HepG2 (cell line): ENCODE measurements at regions not wholly inside any gene's neighbourhood (a gene's known extent, or its start where the extent isn't known, plus 50 kb on each side); places are given as distances from the start of the nearest gene placed in this dataset.
A peak's percentile ranks its signal among the peaks of the same experiment; 100 is the strongest.

ENCODE experiments used
- ATAC-seq: fragments of 200-7000 bp; cut with Tn5 transposase; 3 replicates; pipeline ENCODE4 v1.9.1; 2020; ENCODE audit warnings: mild to moderate bottlenecking, moderate library complexity
- BruUV-seq: library from RNA; stranded (reverse); fragments of 400-500 nt; replicated peaks from 2 replicates; lab custom pipeline; 2021; lab: Mats Ljungman, UMichigan
- CTCF ChIA-PET: fragments of 300-600 bp; formaldehyde crosslinking; extraction: SDS; loops from one replicate; lab custom pipeline; 2021; ENCODE audit warnings: low total read pairs, inconsistent platforms, low intra/inter-chr PET ratio; lab: Yijun Ruan, JAX
- POLR2A ChIA-PET: fragments of 350-600 bp; sonication (Branson Sonifier 250); formaldehyde crosslinking; loops from one replicate; lab custom pipeline; 2020; ENCODE audit warnings: antibody characterized with exemption, inconsistent platforms; lab: Yijun Ruan, JAX
- DNase-seq: peaks from one replicate; pipeline ENCODE4 v3.0.0-alpha.2; 2015; ENCODE audit warnings: low spot score
- FAIRE-seq: peaks from 3 replicates; lab custom pipeline; 2011; peaks lifted over from hg19 to GRCh38; lab: Jason Lieb, UNC
- H2AFZ ChIP-seq: one replicate; pipeline ENCODE4 v1.6.1; 2011; ENCODE audit warnings: low read length, inconsistent platforms
- H3K27ac ChIP-seq: fragments of 300-600 bp; 3 replicates; pipeline ENCODE4 v1.8.0; 2011; ENCODE audit warnings: mixed run types, mild to moderate bottlenecking, mixed read lengths, low read length, inconsistent platforms; ENCODE audit not compliant: insufficient read depth; ENCODE audit errors: extremely low read length
- H3K27me3 ChIP-seq, 2 experiments: fragments of 200-600 bp in 1 of 2; 2 replicates in 1 of 2; 3 replicates in 1 of 2; pipeline versions ENCODE4 v1.6.0 to v1.8.0; 2011; ENCODE audit warnings: low read length in 2 of 2, mild to moderate bottlenecking in 2 of 2, moderate library complexity in 2 of 2, inconsistent platforms in 1 of 2; ENCODE audit not compliant: insufficient read depth in 2 of 2, control insufficient read depth in 1 of 2
- H3K36me3 ChIP-seq, 2 experiments: fragments of 200-600 bp in 1 of 2; replicated peaks in 1 of 2; 2 replicates in 1 of 2; 3 replicates in 1 of 2; pipeline versions ENCODE4 v1.5.1 to v1.8.0; 2011; ENCODE audit warnings: low read length in 2 of 2, inconsistent platforms in 1 of 2; ENCODE audit not compliant: insufficient read depth in 2 of 2, control insufficient read depth in 1 of 2
- H3K4me1 ChIP-seq: 2 replicates; pipeline ENCODE4 v1.5.1; 2012; ENCODE audit warnings: low read length, inconsistent platforms; ENCODE audit not compliant: insufficient read depth
- H3K4me2 ChIP-seq: 2 replicates; pipeline ENCODE4 v1.6.0; 2011; ENCODE audit warnings: low read depth, low read length, inconsistent platforms
- H3K4me3 ChIP-seq, 3 experiments: fragments of 200-600 bp in 1 of 3; sonication (generic), shearing (Covaris generic) in 1 of 3; replicated peaks in 1 of 3; 2 replicates each; pipeline ENCODE4 v1.5.1; 2011 to 2016; ENCODE audit warnings: low read length in 3 of 3, inconsistent platforms in 2 of 3, low read depth in 2 of 3, mild to moderate bottlenecking in 2 of 3, control low read depth in 1 of 3, mixed read lengths in 1 of 3; ENCODE audit not compliant: insufficient read depth in 1 of 3
- H3K79me2 ChIP-seq: one replicate; pipeline ENCODE4 v1.6.1; 2011; ENCODE audit warnings: low read length, inconsistent platforms; ENCODE audit not compliant: insufficient read depth
- H3K9ac ChIP-seq: 2 replicates; pipeline ENCODE4 v1.6.0; 2011; ENCODE audit warnings: mild to moderate bottlenecking, low read depth, low read length, inconsistent platforms; ENCODE audit not compliant: insufficient read depth
- H3K9me3 ChIP-seq: 2 replicates; pipeline ENCODE4 v1.5.1; 2012; ENCODE audit warnings: mild to moderate bottlenecking, low read length
- H4K20me1 ChIP-seq: 2 replicates; pipeline ENCODE4 v1.6.0; 2011; ENCODE audit warnings: inconsistent platforms, mild to moderate bottlenecking, low read length, moderate library complexity; ENCODE audit not compliant: insufficient read depth
- ARNTL ChIP-seq: sonication (generic); formaldehyde crosslinking; IDR thresholded peaks from 2 replicates; pipeline ENCODE4 v1.4.0; 2020; ENCODE audit warnings: mild to moderate bottlenecking, missing genetic modification reagents
- CENPX ChIP-seq: sonication (generic); formaldehyde crosslinking; IDR thresholded peaks from 2 replicates; pipeline ENCODE4 v1.9.0; 2021; ENCODE audit warnings: mild to moderate bottlenecking, missing genetic modification reagents, moderate library complexity
- FOSL2 ChIP-seq: sonication (generic); formaldehyde crosslinking; IDR thresholded peaks from 2 replicates; pipeline ENCODE4 v1.4.0; 2020; ENCODE audit warnings: missing genetic modification reagents
- HOXD1 ChIP-seq: sonication (generic); formaldehyde crosslinking; IDR thresholded peaks from 2 replicates; pipeline ENCODE4 v1.5.0; 2020; ENCODE audit warnings: missing genetic modification reagents
- KLF6 ChIP-seq: IDR thresholded peaks from 2 replicates; pipeline ENCODE4 v1.8.0; 2016; ENCODE audit warnings: missing biosample characterization, missing genetic modification reagents
- MIXL1 ChIP-seq: IDR thresholded peaks from 2 replicates; pipeline ENCODE4 v1.6.1; 2016
- MLLT10 ChIP-seq: sonication (generic); formaldehyde crosslinking; IDR thresholded peaks from 2 replicates; pipeline ENCODE4 v1.4.0; 2020; ENCODE audit warnings: missing genetic modification reagents
- NR2F2 ChIP-seq: IDR thresholded peaks from 2 replicates; pipeline ENCODE4 v1.6.1; 2012; ENCODE audit warnings: low read depth, inconsistent platforms, borderline replicate concordance
- POLR2A ChIP-seq, 2 experiments: IDR thresholded peaks; 2 replicates each; pipeline ENCODE4 v1.6.1; 2011; ENCODE audit warnings: low read depth in 2 of 2, low read length in 2 of 2, mild to moderate bottlenecking in 1 of 2, moderate library complexity in 1 of 2; ENCODE audit not compliant: insufficient read depth in 1 of 2
- RFX3 ChIP-seq: IDR thresholded peaks from 2 replicates; pipeline ENCODE4 v1.6.1; 2016; ENCODE audit warnings: missing biosample characterization, missing genetic modification reagents
- ZNF10 ChIP-seq: sonication (generic); formaldehyde crosslinking; IDR thresholded peaks from 2 replicates; pipeline ENCODE4 v1.4.0; 2020; ENCODE audit warnings: mild to moderate bottlenecking, low read depth, missing genetic modification reagents, borderline replicate concordance
- ZNF232 ChIP-seq: sonication (generic); formaldehyde crosslinking; IDR thresholded peaks from 2 replicates; pipeline ENCODE4 v1.4.0; 2020; ENCODE audit warnings: missing genetic modification reagents, borderline replicate concordance
- ZNF512 ChIP-seq: sonication (generic); formaldehyde crosslinking; IDR thresholded peaks from 2 replicates; pipeline ENCODE4 v1.4.0; 2020; ENCODE audit warnings: mild to moderate bottlenecking, missing genetic modification reagents
- in situ Hi-C: cut with HindIII; loops from 2 replicates; pipeline ENCODE4 v1.10.0; 2017; ENCODE audit warnings: low pct_unique_long_range_greater_than_20kb; ENCODE audit not compliant: extremely low pct_ligation_motif_present
- intact Hi-C: fragments of 100-400 bp; cut with micrococcal nuclease; formaldehyde crosslinking; loops from one replicate; pipeline ENCODE4 v1.10.0; 2022; ENCODE audit not compliant: unreplicated experiment
- TF ChIP-seq, protein P1 (sequence below), 2 experiments: fragments of 450-650 bp in 1 of 2; sonication (generic) in 1 of 2; formaldehyde crosslinking; IDR thresholded peaks; 2 replicates each; pipeline versions ENCODE4 v1.5.0 to v1.8.0; 2020 to 2022; ENCODE audit warnings: mild to moderate bottlenecking in 1 of 2, missing genetic modification reagents in 1 of 2

GRCh38 chr5:87190687-87191086 is 77.0 kb upstream of the RASA1 start:
- Histone ChIP-seq H3K9me3 (no peaks in the 10 kb centered on the region), H3K27ac (no peak overlapping the region), H2AFZ (no peak overlapping the region), H3K79me2 (no peaks in the 10 kb centered on the region), H3K27me3 (no peaks in the 10 kb centered on the region; a peak in 1 of 5 replicates), H3K9ac (no peak overlapping the region), H3K4me1 (peaks cover 25% of the 10 kb centered on the region), H3K4me3 (no peak overlapping the region), H4K20me1 (no peaks in the 10 kb centered on the region), H3K36me3 (no peaks in the 10 kb centered on the region), H3K4me2 (no peak overlapping the region)
- TF ChIP-seq NR2F2: no peak
- TF ChIP-seq FOSL2 (CRISPR knock-in tag): no peak
- no peak for TF ChIP-seq HOXD1 (CRISPR knock-in tag)
- TF ChIP-seq ZNF10 (CRISPR knock-in tag): no peak
- no peak for TF ChIP-seq ARNTL (CRISPR knock-in tag)
- no peak for TF ChIP-seq MIXL1
- TF ChIP-seq, protein P1, sequence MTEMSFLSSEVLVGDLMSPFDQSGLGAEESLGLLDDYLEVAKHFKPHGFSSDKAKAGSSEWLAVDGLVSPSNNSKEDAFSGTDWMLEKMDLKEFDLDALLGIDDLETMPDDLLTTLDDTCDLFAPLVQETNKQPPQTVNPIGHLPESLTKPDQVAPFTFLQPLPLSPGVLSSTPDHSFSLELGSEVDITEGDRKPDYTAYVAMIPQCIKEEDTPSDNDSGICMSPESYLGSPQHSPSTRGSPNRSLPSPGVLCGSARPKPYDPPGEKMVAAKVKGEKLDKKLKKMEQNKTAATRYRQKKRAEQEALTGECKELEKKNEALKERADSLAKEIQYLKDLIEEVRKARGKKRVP (CRISPR knock-in tag; IDR thresholded peaks at IDR 0.05): no peak
- no peak for TF ChIP-seq RFX3
- no peak for TF ChIP-seq KLF6 (CRISPR knock-in tag)
- no peak for TF ChIP-seq POLR2A (IDR thresholded peaks at IDR 0.05; ENCODE audit: insufficient read depth in 1 of 2, low read depth in 2 of 2, low read length in 2 of 2)
- TF ChIP-seq ZNF232 (CRISPR knock-in tag): no peak
- no peak for TF ChIP-seq MLLT10 (CRISPR knock-in tag)
- TF ChIP-seq CENPX (CRISPR knock-in tag): no peak
- TF ChIP-seq ZNF512: no peak
- no peak for DNase-seq
- intact Hi-C loops: no loop called here
- peak; percentile 44; the same call in 2 of the 3 replicates for ATAC-seq
- FAIRE-seq: no peak
- POLR2A ChIA-PET: no interaction called here
- CTCF ChIA-PET: no interaction called here
- in situ Hi-C loops: no loop called here
- BruUV-seq: no TSS peak
